ENCODE measurements at regions not wholly inside any gene's neighbourhood (a gene's known extent, or its start where the extent isn't known, plus 50 kb on each side); places are given as distances from the start of the nearest gene placed in this dataset.

DNA sequence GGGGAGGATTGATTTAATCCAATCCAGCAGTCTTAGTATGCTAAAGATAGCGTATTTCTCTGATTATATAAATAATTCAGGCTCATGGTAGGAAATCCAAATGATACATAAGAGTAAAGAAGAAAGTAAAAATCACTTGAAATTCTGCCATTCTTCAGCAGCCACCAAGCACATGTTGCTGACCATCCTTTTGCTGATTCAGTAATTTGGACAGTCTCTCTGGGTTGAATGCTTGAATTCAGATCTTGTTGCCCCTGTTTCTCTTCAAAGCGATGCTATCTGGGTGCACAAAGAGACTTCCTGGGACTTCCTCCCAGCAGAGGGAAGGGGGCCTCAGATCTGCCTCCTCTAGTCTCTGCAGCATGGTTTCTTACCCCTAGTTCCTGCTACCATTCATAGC is 609.1 kb downstream of the UTRN start:
- no peak for TF ChIP-seq CTCF (IDR thresholded peaks at IDR 0.05)
- TF ChIP-seq EZH2 (IDR thresholded peaks at IDR 0.05; ENCODE audit: borderline replicate concordance, insufficient read depth, low read depth, low read length, poor library complexity, severe bottlenecking): no peak
